Mesothelial cell of epicardium (in vitro differentiated cells): ENCODE measurements at regions not wholly inside any gene's neighbourhood (a gene's known extent, or its start where the extent isn't known, plus 50 kb on each side); places are given as distances from the start of the nearest gene placed in this dataset.

Experiments
- DNase-seq, 2 experiments: peaks; one replicate each; pipeline ENCODE4 v3.0.0; 2021; ENCODE audit warnings: low spot score in 2 of 2; ENCODE audit not compliant: unreplicated experiment in 2 of 2
- H3K27ac Mint-ChIP-seq: 2 replicates; pipeline ENCODE4 v1.8.0; 2021; ENCODE audit warnings: mixed read lengths
- H3K27me3 Mint-ChIP-seq: 2 replicates; pipeline ENCODE4 v1.8.0; 2021; ENCODE audit warnings: low read depth, mixed read lengths
- H3K36me3 Mint-ChIP-seq: 2 replicates; pipeline ENCODE4 v1.8.0; 2021; ENCODE audit warnings: mixed read lengths
- H3K4me1 Mint-ChIP-seq: 2 replicates; pipeline ENCODE4 v1.8.0; 2021; ENCODE audit warnings: mixed read lengths
- H3K4me3 Mint-ChIP-seq: 2 replicates; pipeline ENCODE4 v1.8.0; 2021; ENCODE audit warnings: mild to moderate bottlenecking, moderate library complexity, mixed read lengths
- H3K9me3 Mint-ChIP-seq: 2 replicates; pipeline ENCODE4 v1.8.0; 2021; ENCODE audit warnings: mixed read lengths
- TF ChIP-seq, protein P1 (sequence below): fragments of 200-600 bp; sonication (generic); IDR thresholded peaks from one replicate; pipeline ENCODE4 v1.5.0; 2021; ENCODE audit warnings: antibody characterized with exemption; ENCODE audit not compliant: unreplicated experiment

DNA sequence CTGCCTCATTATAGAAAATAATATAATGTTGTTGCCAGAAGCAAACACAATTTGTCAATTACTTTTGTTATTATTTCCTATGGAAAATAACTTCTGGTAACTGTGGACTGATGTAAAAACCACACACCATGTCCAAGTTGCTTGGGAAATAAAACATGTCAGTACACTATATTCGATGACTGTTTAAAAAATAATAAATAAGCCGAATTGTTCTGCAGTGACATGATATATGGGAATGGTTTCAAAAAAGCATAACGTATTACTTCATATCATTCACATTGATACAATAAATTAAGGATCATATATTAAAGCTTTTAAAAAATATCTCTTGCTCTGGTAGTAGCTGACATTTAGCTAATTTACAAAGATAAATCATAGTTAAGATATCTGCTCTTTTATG is 2062.1 kb downstream of the PCDH9 start:
- Mint-ChIP-seq H3K9me3 (peaks cover 1% of the 10 kb centered on the region), H3K4me3 (no peak overlapping the region), H3K36me3 (no peaks in the 10 kb centered on the region), H3K27ac (no peak overlapping the region), H3K27me3 (no peaks in the 10 kb centered on the region), H3K4me1 (peaks cover 13% of the 10 kb centered on the region)
- no peak for DNase-seq
- TF ChIP-seq, protein P1, sequence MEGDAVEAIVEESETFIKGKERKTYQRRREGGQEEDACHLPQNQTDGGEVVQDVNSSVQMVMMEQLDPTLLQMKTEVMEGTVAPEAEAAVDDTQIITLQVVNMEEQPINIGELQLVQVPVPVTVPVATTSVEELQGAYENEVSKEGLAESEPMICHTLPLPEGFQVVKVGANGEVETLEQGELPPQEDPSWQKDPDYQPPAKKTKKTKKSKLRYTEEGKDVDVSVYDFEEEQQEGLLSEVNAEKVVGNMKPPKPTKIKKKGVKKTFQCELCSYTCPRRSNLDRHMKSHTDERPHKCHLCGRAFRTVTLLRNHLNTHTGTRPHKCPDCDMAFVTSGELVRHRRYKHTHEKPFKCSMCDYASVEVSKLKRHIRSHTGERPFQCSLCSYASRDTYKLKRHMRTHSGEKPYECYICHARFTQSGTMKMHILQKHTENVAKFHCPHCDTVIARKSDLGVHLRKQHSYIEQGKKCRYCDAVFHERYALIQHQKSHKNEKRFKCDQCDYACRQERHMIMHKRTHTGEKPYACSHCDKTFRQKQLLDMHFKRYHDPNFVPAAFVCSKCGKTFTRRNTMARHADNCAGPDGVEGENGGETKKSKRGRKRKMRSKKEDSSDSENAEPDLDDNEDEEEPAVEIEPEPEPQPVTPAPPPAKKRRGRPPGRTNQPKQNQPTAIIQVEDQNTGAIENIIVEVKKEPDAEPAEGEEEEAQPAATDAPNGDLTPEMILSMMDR: no peak

DNA sequence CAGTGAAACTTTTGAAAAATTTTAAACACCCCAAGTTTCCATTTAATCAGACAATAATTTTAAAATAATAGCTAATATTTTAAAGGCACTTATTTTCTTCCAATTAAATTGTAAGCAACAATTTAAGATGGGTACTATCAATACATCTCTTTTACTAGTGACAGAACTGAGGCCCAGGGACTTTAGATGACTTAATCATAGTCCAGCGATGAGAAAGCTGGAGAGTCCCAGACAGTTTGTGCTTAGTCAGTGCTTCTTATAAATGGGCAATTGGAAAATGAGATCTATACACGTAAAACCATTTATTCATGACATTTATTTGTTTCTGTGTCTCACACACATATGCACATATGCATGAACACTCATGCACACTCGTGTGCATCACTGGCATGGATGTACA is 2063.5 kb downstream of the PCDH9 start:
- Mint-ChIP-seq H3K9me3 (peaks cover 8% of the 10 kb centered on the region), H3K27ac (no peak overlapping the region), H3K4me1 (peaks cover 10% of the 10 kb centered on the region), H3K36me3 (no peaks in the 10 kb centered on the region), H3K4me3 (no peak overlapping the region), H3K27me3 (no peaks in the 10 kb centered on the region)
- TF ChIP-seq, protein P1: no peak
- no peak for DNase-seq

DNA sequence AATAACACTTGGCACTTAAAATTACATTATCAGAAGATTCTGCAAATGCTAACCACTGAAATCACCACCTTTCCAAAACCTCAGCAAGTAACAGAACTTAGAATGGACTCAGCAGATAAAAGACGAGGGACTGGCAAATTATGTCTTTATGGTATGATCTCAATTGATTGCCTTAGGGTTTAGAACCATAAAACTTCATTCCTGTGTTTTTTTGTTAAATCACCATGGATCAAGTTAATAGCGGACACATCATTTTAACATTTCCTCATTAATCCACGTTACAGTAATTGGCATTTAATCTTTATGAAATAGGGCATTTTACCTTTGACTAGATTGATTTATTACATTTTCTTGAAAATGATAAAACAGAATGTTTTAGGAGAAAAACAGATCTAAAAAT is 2070.3 kb downstream of the PCDH9 start:
- Mint-ChIP-seq H3K27ac (peak overlapping the region; percentile 21), H3K27me3 (no peaks in the 10 kb centered on the region), H3K4me3 (no peak overlapping the region), H3K4me1 (peaks cover 14% of the 10 kb centered on the region), H3K9me3 (peaks cover 12% of the 10 kb centered on the region), H3K36me3 (no peaks in the 10 kb centered on the region)
- TF ChIP-seq, protein P1: no peak
- no peak for DNase-seq

DNA sequence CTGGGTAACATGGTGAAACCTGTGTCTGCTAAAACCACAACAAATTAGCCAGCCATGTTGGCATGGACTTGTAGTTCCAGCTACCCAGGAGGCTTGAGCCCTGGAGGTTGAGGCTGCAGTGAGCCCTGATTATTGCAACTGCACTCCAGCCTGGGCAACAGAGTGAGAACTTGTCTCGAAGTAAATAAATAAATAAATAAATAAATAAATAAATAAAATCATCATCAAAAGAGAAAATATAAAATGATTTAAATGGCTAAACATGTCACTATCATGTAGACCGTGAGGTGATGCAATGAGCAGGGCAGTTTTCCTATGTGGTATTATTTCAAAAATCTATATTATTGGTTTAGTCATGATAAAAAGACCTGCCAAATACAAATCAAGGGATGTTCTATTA is 2074.3 kb downstream of the PCDH9 start:
- H3K4me1 Mint-ChIP-seq: peaks cover 14% of the 10 kb centered on the region
- H3K36me3 Mint-ChIP-seq: no peaks in the 10 kb centered on the region
- no peak overlapping the region for H3K4me3 Mint-ChIP-seq
- TF ChIP-seq, protein P1: no peak
- no peak for DNase-seq
- H3K9me3 Mint-ChIP-seq: peaks cover 4% of the 10 kb centered on the region
- H3K27ac Mint-ChIP-seq: no peak overlapping the region
- no peaks in the 10 kb centered on the region for H3K27me3 Mint-ChIP-seq

DNA sequence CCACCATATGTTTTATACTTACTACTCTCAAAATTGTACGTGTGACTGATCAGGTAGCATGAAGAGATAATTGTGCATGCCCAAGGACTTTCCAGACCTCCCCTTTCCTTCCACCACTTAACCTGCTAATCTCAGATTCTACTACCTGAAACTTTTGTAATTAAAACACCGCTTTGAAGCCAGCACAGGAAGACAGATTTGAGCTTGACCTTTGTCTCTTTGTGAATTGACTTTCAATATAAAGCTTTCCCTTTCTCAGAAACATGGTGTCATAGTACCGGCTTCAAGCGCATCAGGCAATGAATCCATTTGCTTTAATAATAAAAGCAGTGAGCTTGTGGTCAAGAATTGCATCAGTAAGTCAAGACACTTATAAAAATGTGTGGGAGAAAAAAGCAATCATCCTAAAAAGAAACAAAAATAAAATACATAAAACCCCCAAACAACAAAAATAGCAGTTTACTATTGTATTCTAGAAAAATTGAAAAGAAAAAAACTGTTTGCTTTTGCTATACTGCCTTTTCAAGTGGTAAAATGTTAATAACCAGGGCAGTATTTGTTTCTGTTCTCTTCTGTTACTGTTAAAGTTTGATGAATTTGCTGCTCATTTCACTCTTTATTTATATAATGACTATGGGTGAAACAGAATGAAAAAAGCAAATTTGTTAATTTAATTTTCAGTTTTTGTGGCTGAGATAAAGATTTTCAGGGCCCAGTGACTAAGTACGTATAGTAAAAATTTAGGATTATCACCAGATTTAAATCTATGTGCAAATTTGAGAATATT is 2075.3 kb downstream of the PCDH9 start:
- DNase-seq: no peak
- Mint-ChIP-seq H3K27me3 (no peaks in the 10 kb centered on the region), H3K4me1 (peaks cover 10% of the 10 kb centered on the region), H3K36me3 (no peaks in the 10 kb centered on the region), H3K9me3 (peaks cover 4% of the 10 kb centered on the region), H3K27ac (no peak overlapping the region), H3K4me3 (no peak overlapping the region)
- TF ChIP-seq, protein P1: no peak
